Progenitor cell of endocrine pancreas (in vitro differentiated cells): ENCODE measurements at regions not wholly inside any gene's neighbourhood (a gene's known extent, or its start where the extent isn't known, plus 50 kb on each side); places are given as distances from the start of the nearest gene placed in this dataset.

Experiments
- DNase-seq: peaks from one replicate; pipeline ENCODE4 v3.0.0; 2021; ENCODE audit warnings: low spot score; ENCODE audit not compliant: unreplicated experiment
- H3K27ac Mint-ChIP-seq: 2 replicates; pipeline ENCODE4 v1.8.0; 2021; ENCODE audit warnings: mild to moderate bottlenecking, moderate library complexity, mixed read lengths
- H3K27me3 Mint-ChIP-seq: 2 replicates; pipeline ENCODE4 v1.8.0; 2021; ENCODE audit warnings: mixed read lengths
- H3K36me3 Mint-ChIP-seq: 2 replicates; pipeline ENCODE4 v1.8.0; 2022; ENCODE audit warnings: mixed read lengths; ENCODE audit not compliant: insufficient read depth
- H3K4me1 Mint-ChIP-seq: 2 replicates; pipeline ENCODE4 v1.8.0; 2021; ENCODE audit warnings: low read depth, mixed read lengths
- H3K4me3 Mint-ChIP-seq: 2 replicates; pipeline ENCODE4 v1.8.0; 2021; ENCODE audit warnings: low read depth, mild to moderate bottlenecking, moderate library complexity, mixed read lengths
- H3K9me3 Mint-ChIP-seq: 2 replicates; pipeline ENCODE4 v1.8.0; 2021; ENCODE audit warnings: low read depth, mixed read lengths
- CTCF ChIP-seq: fragments of 200-600 bp; sonication (generic); IDR thresholded peaks from one replicate; pipeline ENCODE4 v1.5.0; 2021; ENCODE audit warnings: antibody characterized with exemption, mild to moderate bottlenecking; ENCODE audit not compliant: unreplicated experiment

GRCh38 chr5:82497242-82497641 lies 219.1 kb upstream of the RPS23 start:
- no peak overlapping the region for H3K27ac Mint-ChIP-seq
- DNase-seq = no peak
- H3K4me1 Mint-ChIP-seq = peaks cover 2% of the 10 kb centered on the region
- no peak overlapping the region for H3K4me3 Mint-ChIP-seq
- no peak for TF ChIP-seq CTCF
- peaks cover 3% of the 10 kb centered on the region for H3K36me3 Mint-ChIP-seq
- H3K9me3 Mint-ChIP-seq = peaks cover 11% of the 10 kb centered on the region
- H3K27me3 Mint-ChIP-seq = no peaks in the 10 kb centered on the region

- no peaks in the 10 kb centered on the region for H3K27me3 Mint-ChIP-seq
- no peak overlapping the region for H3K4me3 Mint-ChIP-seq
- TF ChIP-seq CTCF = peak; percentile 25
- peaks cover 11% of the 10 kb centered on the region for H3K9me3 Mint-ChIP-seq
- peaks cover 4% of the 10 kb centered on the region for H3K4me1 Mint-ChIP-seq
- DNase-seq = no peak
- H3K27ac Mint-ChIP-seq = no peak overlapping the region
- H3K36me3 Mint-ChIP-seq = peaks cover 3% of the 10 kb centered on the region
These were observed 216.8 kb upstream of the RPS23 start for GRCh38 chr5:82494942-82495341.

- Mint-ChIP-seq H3K27me3 (no peaks in the 10 kb centered on the region), H3K27ac (no peak overlapping the region), H3K9me3 (peaks cover 7% of the 10 kb centered on the region), H3K4me3 (no peak overlapping the region), H3K36me3 (no peaks in the 10 kb centered on the region), H3K4me1 (peaks cover 7% of the 10 kb centered on the region)
- no peak for TF ChIP-seq CTCF
- DNase-seq = no peak
These were observed 215.1 kb upstream of the RPS23 start for GRCh38 chr5:82493221-82493620.

- H3K4me1 Mint-ChIP-seq = peaks cover 7% of the 10 kb centered on the region
- H3K27me3 Mint-ChIP-seq = no peaks in the 10 kb centered on the region
- TF ChIP-seq CTCF = no peak
- H3K36me3 Mint-ChIP-seq = no peaks in the 10 kb centered on the region
- DNase-seq = no peak
- no peak overlapping the region for H3K4me3 Mint-ChIP-seq
- peaks cover 4% of the 10 kb centered on the region for H3K9me3 Mint-ChIP-seq
- no peak overlapping the region for H3K27ac Mint-ChIP-seq
These were observed 213.2 kb upstream of the RPS23 start for GRCh38 chr5:82491397-82491796.

- no peaks in the 10 kb centered on the region for H3K36me3 Mint-ChIP-seq
- H3K9me3 Mint-ChIP-seq = peaks cover 2% of the 10 kb centered on the region
- no peak overlapping the region for H3K27ac Mint-ChIP-seq
- H3K4me3 Mint-ChIP-seq = no peak overlapping the region
- H3K4me1 Mint-ChIP-seq = peaks cover 7% of the 10 kb centered on the region
- no peaks in the 10 kb centered on the region for H3K27me3 Mint-ChIP-seq
- DNase-seq = no peak
- no peak for TF ChIP-seq CTCF
These were observed 211.5 kb upstream of the RPS23 start for GRCh38 chr5:82489683-82490082.
